ENCODE measurements at regions not wholly inside any gene's neighbourhood (a gene's known extent, or its start where the extent isn't known, plus 50 kb on each side); places are given as distances from the start of the nearest gene placed in this dataset.

DNA sequence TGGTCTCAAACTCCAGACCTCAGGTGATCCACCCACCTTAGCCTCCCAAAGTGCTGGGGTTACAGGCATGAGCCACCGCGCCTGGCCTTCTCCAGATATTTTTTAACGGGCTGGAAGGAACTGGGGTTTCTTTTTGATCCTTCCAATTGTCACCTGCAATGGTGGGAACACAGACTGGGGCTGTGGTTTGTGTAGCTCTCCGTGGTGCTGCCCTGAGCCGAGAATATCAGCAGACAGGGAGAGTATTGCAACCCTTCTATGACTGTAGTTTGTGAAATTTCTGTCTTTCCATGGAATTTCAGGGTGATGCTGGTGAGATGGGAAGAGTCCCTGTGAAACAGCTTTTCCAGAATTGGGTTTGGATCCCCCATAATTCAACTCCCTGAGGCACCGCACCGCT is 263.5 kb downstream of the ENGASE start:
- TF ChIP-seq, protein P1, sequence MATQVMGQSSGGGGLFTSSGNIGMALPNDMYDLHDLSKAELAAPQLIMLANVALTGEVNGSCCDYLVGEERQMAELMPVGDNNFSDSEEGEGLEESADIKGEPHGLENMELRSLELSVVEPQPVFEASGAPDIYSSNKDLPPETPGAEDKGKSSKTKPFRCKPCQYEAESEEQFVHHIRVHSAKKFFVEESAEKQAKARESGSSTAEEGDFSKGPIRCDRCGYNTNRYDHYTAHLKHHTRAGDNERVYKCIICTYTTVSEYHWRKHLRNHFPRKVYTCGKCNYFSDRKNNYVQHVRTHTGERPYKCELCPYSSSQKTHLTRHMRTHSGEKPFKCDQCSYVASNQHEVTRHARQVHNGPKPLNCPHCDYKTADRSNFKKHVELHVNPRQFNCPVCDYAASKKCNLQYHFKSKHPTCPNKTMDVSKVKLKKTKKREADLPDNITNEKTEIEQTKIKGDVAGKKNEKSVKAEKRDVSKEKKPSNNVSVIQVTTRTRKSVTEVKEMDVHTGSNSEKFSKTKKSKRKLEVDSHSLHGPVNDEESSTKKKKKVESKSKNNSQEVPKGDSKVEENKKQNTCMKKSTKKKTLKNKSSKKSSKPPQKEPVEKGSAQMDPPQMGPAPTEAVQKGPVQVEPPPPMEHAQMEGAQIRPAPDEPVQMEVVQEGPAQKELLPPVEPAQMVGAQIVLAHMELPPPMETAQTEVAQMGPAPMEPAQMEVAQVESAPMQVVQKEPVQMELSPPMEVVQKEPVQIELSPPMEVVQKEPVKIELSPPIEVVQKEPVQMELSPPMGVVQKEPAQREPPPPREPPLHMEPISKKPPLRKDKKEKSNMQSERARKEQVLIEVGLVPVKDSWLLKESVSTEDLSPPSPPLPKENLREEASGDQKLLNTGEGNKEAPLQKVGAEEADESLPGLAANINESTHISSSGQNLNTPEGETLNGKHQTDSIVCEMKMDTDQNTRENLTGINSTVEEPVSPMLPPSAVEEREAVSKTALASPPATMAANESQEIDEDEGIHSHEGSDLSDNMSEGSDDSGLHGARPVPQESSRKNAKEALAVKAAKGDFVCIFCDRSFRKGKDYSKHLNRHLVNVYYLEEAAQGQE (IDR thresholded peaks at IDR 0.05; ENCODE audit: low read depth): peak; percentile 82
- TF ChIP-seq TAF1 (IDR thresholded peaks at IDR 0.05; ENCODE audit: low read depth): no peak

DNA sequence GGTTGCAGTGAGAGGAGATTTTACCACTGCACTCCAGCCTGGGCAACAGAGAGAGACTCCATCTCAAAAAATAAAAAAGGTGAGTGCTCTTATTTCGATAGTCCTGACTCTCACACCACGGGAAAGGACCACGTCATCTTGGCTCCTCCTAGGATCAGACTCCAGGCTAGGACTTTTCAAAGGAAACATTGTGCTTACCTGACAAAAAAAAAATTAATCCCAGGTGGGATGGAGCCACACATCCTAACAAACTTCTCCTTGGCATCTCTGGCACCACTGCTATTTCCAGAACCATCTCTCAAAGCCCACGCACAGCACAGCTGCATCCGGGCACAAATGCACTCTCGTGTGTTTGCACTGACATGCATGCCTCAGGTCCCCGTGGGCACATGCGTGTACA is 262.4 kb downstream of the ENGASE start:
- TF ChIP-seq, protein P2, sequence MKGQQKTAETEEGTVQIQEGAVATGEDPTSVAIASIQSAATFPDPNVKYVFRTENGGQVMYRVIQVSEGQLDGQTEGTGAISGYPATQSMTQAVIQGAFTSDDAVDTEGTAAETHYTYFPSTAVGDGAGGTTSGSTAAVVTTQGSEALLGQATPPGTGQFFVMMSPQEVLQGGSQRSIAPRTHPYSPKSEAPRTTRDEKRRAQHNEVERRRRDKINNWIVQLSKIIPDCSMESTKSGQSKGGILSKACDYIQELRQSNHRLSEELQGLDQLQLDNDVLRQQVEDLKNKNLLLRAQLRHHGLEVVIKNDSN (IDR thresholded peaks at IDR 0.05): no peak
- TF ChIP-seq, protein P3, sequence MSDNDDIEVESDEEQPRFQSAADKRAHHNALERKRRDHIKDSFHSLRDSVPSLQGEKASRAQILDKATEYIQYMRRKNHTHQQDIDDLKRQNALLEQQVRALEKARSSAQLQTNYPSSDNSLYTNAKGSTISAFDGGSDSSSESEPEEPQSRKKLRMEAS (IDR thresholded peaks at IDR 0.05): no peak
- no peak for TF ChIP-seq NFIC (IDR thresholded peaks at IDR 0.05)
- TF ChIP-seq RAD21 (IDR thresholded peaks at IDR 0.05; ENCODE audit: low read depth): no peak
- TF ChIP-seq TEAD4 (IDR thresholded peaks at IDR 0.05): no peak
- no peak for TF ChIP-seq YY1 (IDR thresholded peaks at IDR 0.05; ENCODE audit: low read depth)
- TF ChIP-seq CEBPB (IDR thresholded peaks at IDR 0.05): no peak
- TF ChIP-seq, protein P1 (IDR thresholded peaks at IDR 0.05; ENCODE audit: low read depth): no peak
- TF ChIP-seq TCF12 (IDR thresholded peaks at IDR 0.05; ENCODE audit: low read depth): no peak
- no peak for TF ChIP-seq TAF1 (IDR thresholded peaks at IDR 0.05; ENCODE audit: low read depth)
- no peak for TF ChIP-seq FOXM1 (IDR thresholded peaks at IDR 0.05; ENCODE audit: borderline replicate concordance, low read depth)
- no peak for TF ChIP-seq CREB1 (IDR thresholded peaks at IDR 0.05; ENCODE audit: low read depth)
- TF ChIP-seq EP300 (IDR thresholded peaks at IDR 0.05; ENCODE audit: borderline replicate concordance): no peak
- TF ChIP-seq EGR1 (IDR thresholded peaks at IDR 0.05): no peak
- no peak for TF ChIP-seq ZBTB7A (IDR thresholded peaks at IDR 0.05; ENCODE audit: low read depth)

DNA sequence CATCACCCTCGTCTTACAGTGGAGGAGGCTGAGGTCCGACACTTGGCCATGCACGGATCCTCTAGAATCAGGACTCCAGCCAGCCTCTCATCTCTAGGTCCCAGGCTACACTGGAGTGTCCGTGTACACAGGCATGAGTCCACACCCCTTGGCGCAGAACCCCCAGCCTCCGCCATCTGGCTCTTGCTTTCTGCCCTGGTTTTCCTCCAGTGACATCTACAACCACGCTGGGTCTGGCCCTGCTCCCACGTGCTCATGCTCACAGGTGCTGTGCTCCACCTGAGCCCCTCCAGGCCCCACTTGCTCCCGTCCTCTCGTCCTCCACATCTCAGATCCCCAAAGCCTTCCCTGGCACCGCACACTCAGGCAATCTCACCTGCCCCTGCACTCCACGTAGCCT is 260.8 kb downstream of the ENGASE start:
- TF ChIP-seq FOXM1 (IDR thresholded peaks at IDR 0.05; ENCODE audit: borderline replicate concordance, low read depth) (no peak), YY1 (IDR thresholded peaks at IDR 0.05; ENCODE audit: low read depth) (no peak), CREB1 (IDR thresholded peaks at IDR 0.05; ENCODE audit: low read depth) (no peak), EP300 (IDR thresholded peaks at IDR 0.05; ENCODE audit: borderline replicate concordance) (no peak), TEAD4 (IDR thresholded peaks at IDR 0.05) (no peak), CEBPB (IDR thresholded peaks at IDR 0.05) (no peak), NFIC (IDR thresholded peaks at IDR 0.05) (no peak), EGR1 (IDR thresholded peaks at IDR 0.05) (no peak), ZBTB7A (IDR thresholded peaks at IDR 0.05; ENCODE audit: low read depth) (no peak)
- TF ChIP-seq, protein P2 (IDR thresholded peaks at IDR 0.05): no peak
- TF ChIP-seq, protein P1 (IDR thresholded peaks at IDR 0.05; ENCODE audit: low read depth): no peak

DNA sequence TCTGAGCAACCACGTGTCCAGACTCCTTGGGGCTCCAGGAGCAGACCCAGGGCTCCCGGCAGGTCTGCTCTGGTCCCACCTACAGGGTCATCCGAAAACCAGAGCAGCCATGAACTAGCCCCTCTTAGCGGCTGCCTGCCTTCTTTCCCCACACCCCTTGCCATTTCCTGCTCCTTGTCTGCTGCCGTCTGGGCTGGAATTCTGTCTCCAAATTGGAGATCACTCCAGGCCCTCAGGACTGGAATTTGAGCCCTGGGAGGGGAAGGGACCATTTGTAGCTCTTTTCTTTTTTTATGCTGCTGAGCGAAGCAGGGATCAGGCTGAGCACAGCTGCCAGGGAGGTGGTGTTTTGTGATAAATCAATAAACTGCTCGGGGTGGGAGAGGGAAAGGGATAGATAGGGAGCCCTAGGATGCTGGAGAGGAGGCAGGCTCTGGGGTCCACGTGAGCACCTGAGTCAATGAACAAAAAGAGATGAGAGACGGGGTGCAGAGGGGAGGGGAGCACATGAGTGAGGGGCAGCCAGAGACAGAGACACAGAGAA is 257.5 kb downstream of the ENGASE start:
- TF ChIP-seq NFIC (IDR thresholded peaks at IDR 0.05) (no peak), TAF1 (IDR thresholded peaks at IDR 0.05; ENCODE audit: low read depth) (no peak), RAD21 (IDR thresholded peaks at IDR 0.05; ENCODE audit: low read depth) (no peak), TEAD4 (IDR thresholded peaks at IDR 0.05) (no peak), CEBPB (IDR thresholded peaks at IDR 0.05) (no peak), YY1 (IDR thresholded peaks at IDR 0.05; ENCODE audit: low read depth) (no peak), FOXM1 (IDR thresholded peaks at IDR 0.05; ENCODE audit: borderline replicate concordance, low read depth) (no peak), EP300 (IDR thresholded peaks at IDR 0.05; ENCODE audit: borderline replicate concordance) (no peak), EGR1 (IDR thresholded peaks at IDR 0.05) (no peak), ZBTB7A (IDR thresholded peaks at IDR 0.05; ENCODE audit: low read depth) (no peak), TCF12 (IDR thresholded peaks at IDR 0.05; ENCODE audit: low read depth) (no peak), CREB1 (IDR thresholded peaks at IDR 0.05; ENCODE audit: low read depth) (no peak)
- TF ChIP-seq, protein P1 (IDR thresholded peaks at IDR 0.05; ENCODE audit: low read depth): no peak
- TF ChIP-seq, protein P2 (IDR thresholded peaks at IDR 0.05): no peak
- TF ChIP-seq, protein P3 (IDR thresholded peaks at IDR 0.05): no peak
